Activated T-cell treated with anti-CD3 and anti-CD28 coated beads, Interleukin-2, amount 50 U/mL, for 48 hours (primary cell): ENCODE measurements at regions not wholly inside any gene's neighbourhood (a gene's known extent, or its start where the extent isn't known, plus 50 kb on each side); places are given as distances from the start of the nearest gene placed in this dataset.

Experiments used
- DNase-seq, 2 experiments: peaks; one replicate each; pipeline ENCODE4 v3.0.0-alpha.2; 2020

DNA sequence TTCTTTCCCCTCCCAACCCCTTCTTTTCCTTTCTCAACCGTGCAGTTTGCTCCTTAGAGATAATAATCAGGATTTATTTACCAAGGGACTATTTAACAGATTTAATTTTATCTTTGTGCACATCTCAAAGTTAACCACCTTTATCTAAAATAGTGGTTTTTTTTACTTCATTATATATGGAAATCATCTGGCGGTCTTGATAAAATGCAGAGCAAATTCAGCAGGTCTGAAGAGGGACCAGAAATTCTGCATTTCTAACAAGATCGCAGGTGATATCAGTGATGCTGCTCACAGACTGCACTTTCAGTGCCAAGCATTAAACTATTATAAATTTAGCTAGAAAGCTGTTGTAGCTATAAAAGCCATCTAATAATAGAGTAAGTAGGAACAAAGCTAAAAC, 83.4 kb upstream of the NEGR1 start:
- no peak for DNase-seq

DNA sequence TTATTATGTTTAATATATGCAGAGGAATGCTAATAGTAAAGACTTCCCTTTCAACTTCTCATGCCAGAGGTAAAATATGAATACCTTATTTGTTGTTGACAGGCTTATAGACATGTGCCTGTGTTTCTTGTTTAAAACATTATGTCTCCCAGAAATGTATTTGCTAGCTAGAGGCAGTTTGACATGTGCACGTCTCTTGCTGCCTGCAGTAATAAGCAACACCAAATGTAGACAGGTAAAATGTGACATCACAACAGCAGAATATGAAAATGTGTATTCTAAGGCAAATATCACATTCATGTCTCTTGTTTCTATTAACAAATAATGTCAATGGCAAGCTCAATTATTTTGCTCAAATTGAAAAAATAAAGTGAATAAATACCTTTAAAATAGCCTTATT, 80.2 kb upstream of the NEGR1 start:
- no peak for DNase-seq

DNA sequence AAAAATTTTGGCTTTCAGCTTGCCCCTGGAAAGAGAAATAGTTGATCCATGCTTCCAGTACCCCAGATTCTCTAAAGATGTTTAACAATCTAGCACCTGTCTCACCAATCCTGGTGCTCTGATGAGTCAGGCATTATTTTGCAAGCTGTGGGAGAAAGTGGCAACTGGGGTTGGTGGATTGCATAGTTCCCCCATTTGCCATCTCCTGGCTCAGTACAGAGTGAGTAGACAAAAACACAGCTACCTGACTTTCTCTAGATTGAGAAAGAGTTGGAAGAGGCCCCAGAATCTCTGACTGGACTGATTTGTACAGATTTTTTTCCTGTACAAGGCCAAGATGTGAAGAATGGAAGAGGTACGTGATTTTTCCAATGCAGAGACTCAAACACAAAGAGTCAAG, 75.1 kb upstream of the NEGR1 start:
- no peak for DNase-seq

DNA sequence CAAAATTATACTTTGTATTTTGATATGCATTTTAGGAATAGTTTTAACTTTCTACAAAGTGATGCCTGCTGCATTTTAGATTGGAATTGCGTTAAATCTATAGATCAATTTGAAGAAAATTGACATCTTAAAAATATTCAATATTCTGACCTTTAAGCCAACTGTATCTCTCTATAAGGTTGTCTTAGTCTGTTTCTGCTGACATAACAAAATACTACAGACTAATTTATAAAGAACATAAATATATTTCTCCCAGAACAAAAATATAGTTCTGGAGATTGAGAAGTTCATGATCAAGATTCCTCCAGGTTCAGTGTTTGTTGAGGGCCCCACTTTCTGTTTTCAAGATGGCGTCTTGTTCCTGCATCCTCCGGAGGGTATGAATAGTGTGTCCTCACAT, 73.6 kb upstream of the NEGR1 start:
- no peak for DNase-seq

DNA sequence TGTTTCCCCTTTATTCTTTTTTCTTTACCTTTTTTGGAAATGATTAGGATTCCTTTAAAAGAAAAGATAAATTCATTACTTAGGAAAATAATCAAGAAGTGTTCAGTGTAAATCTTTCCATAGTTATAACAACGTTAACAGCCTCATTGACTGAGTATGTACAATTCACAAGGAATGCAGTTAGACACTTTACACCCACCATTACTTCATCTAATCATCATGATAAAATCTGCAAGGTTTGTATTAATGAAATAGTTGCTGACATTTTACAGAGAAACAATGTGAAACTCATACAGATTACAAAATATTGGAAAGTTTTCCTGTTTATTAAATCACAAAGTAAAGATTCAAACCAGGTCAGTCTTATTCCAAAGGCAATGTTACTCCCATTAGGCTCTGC, 59.3 kb upstream of the NEGR1 start:
- DNase-seq = no peak

DNA sequence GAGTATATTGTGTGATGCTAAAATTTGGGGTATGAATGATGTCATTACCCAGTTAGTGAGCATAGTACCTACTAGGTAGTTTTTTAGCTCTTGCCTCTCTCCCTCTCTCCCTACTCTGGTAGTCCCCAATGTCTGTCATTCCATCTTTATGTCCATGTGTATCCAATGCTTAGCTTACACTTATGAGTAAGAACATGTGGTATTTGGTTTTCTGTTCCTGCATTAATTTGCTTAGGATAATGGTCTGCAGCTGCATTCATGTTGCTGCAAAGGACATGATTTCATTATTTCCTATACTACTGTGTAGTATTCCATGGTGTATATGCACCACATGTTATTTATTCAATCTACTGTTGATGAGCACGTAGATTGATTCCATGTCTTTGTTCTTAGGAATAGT, 54.4 kb upstream of the NEGR1 start:
- DNase-seq = no peak
